Keratinocyte (primary cell): ENCODE measurements at regions not wholly inside any gene's neighbourhood (a gene's known extent, or its start where the extent isn't known, plus 50 kb on each side); places are given as distances from the start of the nearest gene placed in this dataset.

Source experiments
- DNase-seq: peaks from one replicate; pipeline ENCODE4 v3.0.0-alpha.2; 2011; ENCODE audit warnings: low read depth, missing footprints, low spot score
- FAIRE-seq: peaks from 2 replicates; lab custom pipeline; 2011; peaks lifted over from hg19 to GRCh38; lab: Jason Lieb, UNC
- H2AFZ ChIP-seq: 2 replicates; pipeline ENCODE4 v1.6.0; 2012; ENCODE audit warnings: low read length, control low read depth, inconsistent platforms; ENCODE audit not compliant: control insufficient read depth
- H3K27ac ChIP-seq: 2 replicates; pipeline ENCODE4 v1.5.1; 2011; ENCODE audit warnings: low read length; ENCODE audit not compliant: control insufficient read depth, insufficient read depth
- H3K27me3 ChIP-seq: 3 replicates; pipeline ENCODE4 v1.6.0; 2011; ENCODE audit warnings: low read length; ENCODE audit not compliant: control insufficient read depth, insufficient read depth; ENCODE audit errors: extremely low read depth
- H3K36me3 ChIP-seq, 2 experiments: 2 replicates in 1 of 2; 3 replicates in 1 of 2; pipeline ENCODE4 v1.5.1; 2011; ENCODE audit warnings: low read length in 2 of 2, mild to moderate bottlenecking in 1 of 2; ENCODE audit not compliant: control insufficient read depth in 2 of 2, insufficient read depth in 2 of 2; ENCODE audit errors: extremely low read depth in 1 of 2
- H3K4me1 ChIP-seq: 3 replicates; pipeline ENCODE4 v1.5.1; 2011; ENCODE audit warnings: low read length; ENCODE audit not compliant: control insufficient read depth, insufficient read depth; ENCODE audit errors: extremely low read depth
- H3K4me2 ChIP-seq: 3 replicates; pipeline ENCODE4 v1.6.0; 2011; ENCODE audit warnings: low read depth, low read length; ENCODE audit not compliant: control insufficient read depth, insufficient read depth; ENCODE audit errors: extremely low read depth
- H3K4me3 ChIP-seq, 3 experiments: fragments of 200-600 bp in 1 of 3; sonication (generic) in 1 of 3; 2 replicates in 2 of 3; 3 replicates in 1 of 3; pipeline ENCODE4 v1.5.1; 2011 to 2016; ENCODE audit warnings: low read length in 3 of 3, mild to moderate bottlenecking in 3 of 3, control low read depth in 2 of 3, inconsistent platforms in 1 of 3, low read depth in 1 of 3, mixed read lengths in 1 of 3, mixed run types in 1 of 3, moderate library complexity in 1 of 3; ENCODE audit not compliant: control insufficient read depth in 2 of 3, insufficient read depth in 2 of 3; ENCODE audit errors: extremely low read depth in 1 of 3
- H3K79me2 ChIP-seq: 2 replicates; pipeline ENCODE4 v1.6.0; 2012; ENCODE audit warnings: low read length; ENCODE audit not compliant: control insufficient read depth, insufficient read depth
- H3K9ac ChIP-seq: 3 replicates; pipeline ENCODE4 v1.6.0; 2011; ENCODE audit warnings: low read length; ENCODE audit not compliant: control insufficient read depth, insufficient read depth; ENCODE audit errors: extremely low read depth
- H3K9me1 ChIP-seq: 3 replicates; pipeline ENCODE4 v1.6.0; 2011; ENCODE audit warnings: low read length; ENCODE audit not compliant: control insufficient read depth, insufficient read depth; ENCODE audit errors: extremely low read depth
- H3K9me3 ChIP-seq: 2 replicates; pipeline ENCODE4 v1.5.1; 2012; ENCODE audit warnings: low read depth, low read length; ENCODE audit not compliant: control insufficient read depth
- H4K20me1 ChIP-seq: 3 replicates; pipeline ENCODE4 v1.6.0; 2011; ENCODE audit warnings: low read length; ENCODE audit not compliant: control insufficient read depth, insufficient read depth; ENCODE audit errors: extremely low read depth
- EZH2 ChIP-seq: IDR thresholded peaks from one replicate; pipeline ENCODE4 v1.6.1; 2012; ENCODE audit warnings: inconsistent platforms, mild to moderate bottlenecking, low read length, moderate library complexity
- dilution Hi-C: fragments of 300-500 bp; cut with MboI; formaldehyde crosslinking; loops from one replicate; pipeline ENCODE4 v1.7.0; 2020; ENCODE audit warnings: low sequenced_read_pairs; ENCODE audit not compliant: extremely low pct_ligation_motif_present
- TF ChIP-seq, protein P1 (sequence below), 3 experiments: IDR thresholded peaks in 1 of 3; conservative IDR thresholded peaks in 1 of 3; optimal IDR thresholded peaks in 1 of 3; 2 replicates in 2 of 3; 3 replicates in 1 of 3; pipeline versions ENCODE3 to v1.5.1; 2011; ENCODE audit warnings: low read length in 3 of 3, mild to moderate bottlenecking in 3 of 3, moderate library complexity in 2 of 3, control low read depth in 1 of 3, inconsistent platforms in 1 of 3; ENCODE audit not compliant: insufficient read depth in 2 of 3; ENCODE audit errors: extremely low read depth in 1 of 3

DNA sequence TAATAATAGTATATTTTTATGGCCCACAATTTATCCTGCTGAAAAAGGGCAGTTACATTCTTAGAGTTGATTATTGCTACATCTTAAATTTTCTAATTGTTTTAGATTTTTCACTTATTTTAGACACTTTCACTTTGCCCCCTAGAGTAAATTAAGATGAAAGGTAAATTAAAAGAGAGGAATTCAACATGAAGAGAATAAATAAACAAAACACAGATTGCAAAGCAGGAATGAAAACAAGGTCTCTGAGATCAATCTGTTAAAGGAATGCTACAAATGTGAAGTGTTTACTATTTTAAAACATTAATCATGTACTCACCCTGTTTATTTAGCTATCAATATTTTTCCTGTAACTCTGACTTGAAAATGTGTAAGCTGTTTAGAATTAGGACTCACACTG lies 113.5 kb upstream of the ETAA1 start:
- no peak for DNase-seq
- H3K4me2 ChIP-seq = no peak overlapping the region
- H3K9me3 ChIP-seq = no peaks in the 10 kb centered on the region
- no peaks in the 10 kb centered on the region for H3K9me1 ChIP-seq
- TF ChIP-seq, protein P1, sequence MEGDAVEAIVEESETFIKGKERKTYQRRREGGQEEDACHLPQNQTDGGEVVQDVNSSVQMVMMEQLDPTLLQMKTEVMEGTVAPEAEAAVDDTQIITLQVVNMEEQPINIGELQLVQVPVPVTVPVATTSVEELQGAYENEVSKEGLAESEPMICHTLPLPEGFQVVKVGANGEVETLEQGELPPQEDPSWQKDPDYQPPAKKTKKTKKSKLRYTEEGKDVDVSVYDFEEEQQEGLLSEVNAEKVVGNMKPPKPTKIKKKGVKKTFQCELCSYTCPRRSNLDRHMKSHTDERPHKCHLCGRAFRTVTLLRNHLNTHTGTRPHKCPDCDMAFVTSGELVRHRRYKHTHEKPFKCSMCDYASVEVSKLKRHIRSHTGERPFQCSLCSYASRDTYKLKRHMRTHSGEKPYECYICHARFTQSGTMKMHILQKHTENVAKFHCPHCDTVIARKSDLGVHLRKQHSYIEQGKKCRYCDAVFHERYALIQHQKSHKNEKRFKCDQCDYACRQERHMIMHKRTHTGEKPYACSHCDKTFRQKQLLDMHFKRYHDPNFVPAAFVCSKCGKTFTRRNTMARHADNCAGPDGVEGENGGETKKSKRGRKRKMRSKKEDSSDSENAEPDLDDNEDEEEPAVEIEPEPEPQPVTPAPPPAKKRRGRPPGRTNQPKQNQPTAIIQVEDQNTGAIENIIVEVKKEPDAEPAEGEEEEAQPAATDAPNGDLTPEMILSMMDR (optimal IDR thresholded peaks at IDR 0.05 in 1 of 3, IDR thresholded peaks at IDR 0.05 in 1 of 3, conservative IDR thresholded peaks at IDR 0.05 in 1 of 3; ENCODE audit: extremely low read depth in 1 of 3, insufficient read depth in 2 of 3, low read length in 3 of 3) = no peak
- no peak for TF ChIP-seq EZH2
- no peak overlapping the region for H3K9ac ChIP-seq
- no peak overlapping the region for H2AFZ ChIP-seq
- H3K4me1 ChIP-seq = peaks cover 3% of the 10 kb centered on the region
- no peak for FAIRE-seq
- H3K27ac ChIP-seq = no peak overlapping the region
- H3K79me2 ChIP-seq = no peaks in the 10 kb centered on the region
- no peaks in the 10 kb centered on the region for H4K20me1 ChIP-seq
- no peaks in the 10 kb centered on the region for H3K36me3 ChIP-seq
- no peaks in the 10 kb centered on the region for H3K27me3 ChIP-seq
- H3K4me3 ChIP-seq = no peak overlapping the region
- dilution Hi-C loops = no loop called here

DNA sequence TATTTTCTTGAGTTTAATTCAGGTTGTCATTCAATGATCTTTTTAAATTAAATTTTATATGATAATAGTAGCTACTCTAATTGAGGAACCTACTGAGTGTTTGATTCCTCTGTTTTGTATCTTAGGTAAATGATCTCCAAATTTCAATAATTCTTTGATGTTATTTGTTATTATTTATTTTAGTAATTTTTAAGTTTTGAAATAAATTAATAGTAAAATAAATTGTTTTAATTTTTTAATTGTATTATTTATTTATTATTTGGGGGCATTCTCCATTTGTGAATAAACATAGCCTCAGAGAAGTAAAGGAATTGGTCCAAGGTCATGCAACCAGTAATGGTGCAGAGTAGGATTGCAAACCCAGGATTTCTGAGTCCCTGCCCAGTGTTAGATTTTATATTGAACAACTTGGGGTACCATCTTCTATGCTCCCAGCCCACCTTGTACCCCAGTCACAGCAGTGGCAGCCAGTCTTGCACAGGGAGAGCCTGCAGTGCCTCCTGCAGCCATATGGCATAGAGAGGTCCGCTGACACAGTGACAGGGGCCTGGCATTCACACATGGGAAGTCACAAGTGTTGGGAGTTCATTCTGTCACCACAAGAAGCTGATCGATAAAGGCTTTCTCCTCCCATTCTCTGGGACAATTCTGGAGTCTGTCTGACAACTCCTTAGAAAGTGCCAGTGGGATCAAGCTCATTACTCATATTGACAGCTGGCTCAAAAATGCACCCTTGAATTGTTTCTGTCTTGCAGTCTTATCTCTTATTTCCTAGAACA lies 110.0 kb upstream of the ETAA1 start:
- no peak overlapping the region for H3K4me3 ChIP-seq
- no peaks in the 10 kb centered on the region for H3K9me1 ChIP-seq
- H4K20me1 ChIP-seq = no peaks in the 10 kb centered on the region
- H2AFZ ChIP-seq = no peak overlapping the region
- H3K27ac ChIP-seq = no peak overlapping the region
- no peaks in the 10 kb centered on the region for H3K79me2 ChIP-seq
- H3K4me1 ChIP-seq = peaks cover 24% of the 10 kb centered on the region
- FAIRE-seq (no peak), DNase-seq (no peak)
- no peak overlapping the region for H3K9ac ChIP-seq
- no peaks in the 10 kb centered on the region for H3K36me3 ChIP-seq
- no peak overlapping the region for H3K4me2 ChIP-seq
- no peak for TF ChIP-seq EZH2
- TF ChIP-seq, protein P1 (optimal IDR thresholded peaks at IDR 0.05 in 1 of 3, IDR thresholded peaks at IDR 0.05 in 1 of 3, conservative IDR thresholded peaks at IDR 0.05 in 1 of 3; ENCODE audit: extremely low read depth in 1 of 3, insufficient read depth in 2 of 3, low read length in 3 of 3) = no peak
- H3K9me3 ChIP-seq = no peaks in the 10 kb centered on the region
- H3K27me3 ChIP-seq = no peaks in the 10 kb centered on the region
- dilution Hi-C loops = no loop called here
